AG09309 (cell line): ENCODE measurements at regions not wholly inside any gene's neighbourhood (a gene's known extent, or its start where the extent isn't known, plus 50 kb on each side); places are given as distances from the start of the nearest gene placed in this dataset.

Experiments
- DNase-seq: peaks from one replicate; pipeline ENCODE4 v3.0.0-alpha.2; 2010; ENCODE audit warnings: low read depth
- H3K4me3 ChIP-seq: 2 replicates; pipeline ENCODE4 v1.5.1; 2011; ENCODE audit warnings: mild to moderate bottlenecking, low read depth, low read length, moderate library complexity; ENCODE audit not compliant: control insufficient read depth
- CTCF ChIP-seq: IDR thresholded peaks from 2 replicates; pipeline ENCODE4 v1.5.1; 2011; ENCODE audit warnings: mild to moderate bottlenecking, low read depth, low read length, inconsistent platforms; ENCODE audit not compliant: insufficient read depth, control insufficient read depth; ENCODE audit errors: missing control alignments

GRCh38 chr1:72649211-72649888, 367.0 kb upstream of the NEGR1 start:
- no peak for DNase-seq
- no peak for TF ChIP-seq CTCF
- H3K4me3 ChIP-seq = no peak overlapping the region

- no peak for DNase-seq
- no peak overlapping the region for H3K4me3 ChIP-seq
- no peak for TF ChIP-seq CTCF
These were observed 366.1 kb upstream of the NEGR1 start for GRCh38 chr1:72648465-72648864.

- no peak for TF ChIP-seq CTCF
- DNase-seq = no peak
- no peak overlapping the region for H3K4me3 ChIP-seq
These were observed 360.8 kb upstream of the NEGR1 start for GRCh38 chr1:72643142-72643541.

- TF ChIP-seq CTCF = no peak
- no peak for DNase-seq
- no peak overlapping the region for H3K4me3 ChIP-seq
These were observed 355.3 kb upstream of the NEGR1 start for GRCh38 chr1:72637593-72637992.

GRCh38 chr1:72636631-72637030, 354.3 kb upstream of the NEGR1 start:
- no peak for TF ChIP-seq CTCF
- DNase-seq = no peak
- H3K4me3 ChIP-seq = no peak overlapping the region

DNA sequence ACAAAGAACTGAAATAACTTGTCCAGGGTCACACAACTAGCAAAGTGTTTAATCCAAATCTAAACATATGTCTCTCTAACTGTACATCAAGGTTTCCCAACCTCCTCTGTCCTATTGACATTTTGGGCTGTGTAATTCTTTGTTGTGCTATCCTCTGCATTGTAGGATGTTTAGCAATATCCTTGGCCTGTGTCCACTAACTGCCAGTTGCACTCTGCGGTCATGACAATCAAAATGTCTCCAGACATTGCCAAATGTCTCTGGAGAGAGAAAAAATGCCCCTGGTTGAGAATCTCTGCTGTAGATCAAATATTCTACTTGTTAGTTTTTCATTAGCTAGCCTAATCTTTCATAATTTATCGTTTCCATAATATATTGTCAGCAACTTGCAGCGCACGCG, 353.4 kb upstream of the NEGR1 start:
- no peak for TF ChIP-seq CTCF
- no peak overlapping the region for H3K4me3 ChIP-seq
- peak; percentile 18 for DNase-seq
